ENCODE measurements at regions not wholly inside any gene's neighbourhood (a gene's known extent, or its start where the extent isn't known, plus 50 kb on each side); places are given as distances from the start of the nearest gene placed in this dataset.

GRCh38 chr10:3544561-3544960, 240.4 kb downstream of the KLF6 start:
- no peak for DNase-seq (ENCODE audit: low read depth in 2 of 2)

- DNase-seq (ENCODE audit: low read depth in 2 of 2), result no peak
Observed at GRCh38 chr10:3542185-3542611, 242.8 kb downstream of the KLF6 start.

GRCh38 chr10:3539696-3540383, 245.2 kb downstream of the KLF6 start:
- DNase-seq (ENCODE audit: low read depth in 2 of 2), result no peak

GRCh38 chr10:3538656-3539531, 246.1 kb downstream of the KLF6 start:
- no peak for DNase-seq (ENCODE audit: low read depth in 2 of 2)

GRCh38 chr10:3538291-3538655, 246.7 kb downstream of the KLF6 start:
- no peak for DNase-seq (ENCODE audit: low read depth in 2 of 2)

- DNase-seq (ENCODE audit: low read depth in 2 of 2), result no peak
Observed at GRCh38 chr10:3537518-3537917, 247.5 kb downstream of the KLF6 start.

GRCh38 chr10:3535001-3535400, 250.0 kb downstream of the KLF6 start:
- no peak for DNase-seq (ENCODE audit: low read depth in 2 of 2)

- DNase-seq (ENCODE audit: low read depth in 2 of 2), result no peak
Observed at GRCh38 chr10:3534433-3534832, 250.6 kb downstream of the KLF6 start.

GRCh38 chr10:3533296-3533695, 251.7 kb downstream of the KLF6 start:
- DNase-seq (ENCODE audit: low read depth in 2 of 2), result no peak

GRCh38 chr10:3532644-3533043, 252.4 kb downstream of the KLF6 start:
- no peak for DNase-seq (ENCODE audit: low read depth in 2 of 2)

- DNase-seq (ENCODE audit: low read depth in 2 of 2), result no peak
Observed at GRCh38 chr10:3531670-3532069, 253.3 kb downstream of the KLF6 start.

GRCh38 chr10:3530783-3531645, 254.0 kb downstream of the KLF6 start:
- no peak for DNase-seq (ENCODE audit: low read depth in 2 of 2)

GRCh38 chr10:3530346-3530745, 254.7 kb downstream of the KLF6 start:
- no peak for DNase-seq (ENCODE audit: low read depth in 2 of 2)

- no peak for DNase-seq (ENCODE audit: low read depth in 2 of 2)
Observed at GRCh38 chr10:3529691-3530090, 255.3 kb downstream of the KLF6 start.

GRCh38 chr10:3528823-3529403, 256.1 kb downstream of the KLF6 start:
- DNase-seq (ENCODE audit: low read depth in 2 of 2), result no peak

GRCh38 chr10:3528271-3528670, 256.7 kb downstream of the KLF6 start:
- DNase-seq (ENCODE audit: low read depth in 2 of 2), result no peak

GRCh38 chr10:3527869-3528268, 257.1 kb downstream of the KLF6 start:
- DNase-seq (ENCODE audit: low read depth in 2 of 2), result no peak

- DNase-seq (ENCODE audit: low read depth in 2 of 2), result no peak
Observed at GRCh38 chr10:3526727-3527501, 258.1 kb downstream of the KLF6 start.

- DNase-seq (ENCODE audit: low read depth in 2 of 2), result no peak
Observed at GRCh38 chr10:3525832-3526449, 259.1 kb downstream of the KLF6 start.

- no peak for DNase-seq (ENCODE audit: low read depth in 2 of 2)
Observed at GRCh38 chr10:3524086-3524960, 260.7 kb downstream of the KLF6 start.

Data from stimulated activated CD4-positive, alpha-beta T cell treated with anti-CD3 and anti-CD28 coated beads, Interleukin-4, amount 100 ng/mL, for 48 hours (primary cell).